ENCODE measurements at regions not wholly inside any gene's neighbourhood (a gene's known extent, or its start where the extent isn't known, plus 50 kb on each side); places are given as distances from the start of the nearest gene placed in this dataset.

DNA sequence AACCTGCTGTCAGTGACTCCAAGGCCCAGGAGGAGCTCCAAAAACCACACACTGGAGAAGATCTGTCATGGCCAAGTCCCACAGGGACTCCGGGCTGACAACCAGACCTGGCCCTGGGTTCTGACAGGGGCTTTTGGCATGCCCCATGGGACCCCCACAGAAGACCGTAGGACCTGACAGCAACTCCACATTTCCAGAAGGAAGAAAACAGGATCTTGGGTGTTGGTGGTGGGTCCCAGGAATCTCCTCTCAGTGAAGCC lies 275.9 kb upstream of the HS6ST1 start:
- no peaks in the 10 kb centered on the region for H4K20me1 ChIP-seq (ENCODE audit: insufficient read depth)
- H2AFZ ChIP-seq (ENCODE audit: low read depth) = no peak overlapping the region
- H3K4me2 ChIP-seq = no peak overlapping the region
- no peaks in the 10 kb centered on the region for H3K79me2 ChIP-seq (ENCODE audit: insufficient read depth, low read depth)
- H3K4me3 ChIP-seq (IDR thresholded peaks at IDR 0.05; ENCODE audit: insufficient read depth, low read depth, low read length) = no peak overlapping the region
- no peaks in the 10 kb centered on the region for H3K4me1 ChIP-seq (ENCODE audit: low read depth, poor library complexity, severe bottlenecking)
- TF ChIP-seq, protein P1, sequence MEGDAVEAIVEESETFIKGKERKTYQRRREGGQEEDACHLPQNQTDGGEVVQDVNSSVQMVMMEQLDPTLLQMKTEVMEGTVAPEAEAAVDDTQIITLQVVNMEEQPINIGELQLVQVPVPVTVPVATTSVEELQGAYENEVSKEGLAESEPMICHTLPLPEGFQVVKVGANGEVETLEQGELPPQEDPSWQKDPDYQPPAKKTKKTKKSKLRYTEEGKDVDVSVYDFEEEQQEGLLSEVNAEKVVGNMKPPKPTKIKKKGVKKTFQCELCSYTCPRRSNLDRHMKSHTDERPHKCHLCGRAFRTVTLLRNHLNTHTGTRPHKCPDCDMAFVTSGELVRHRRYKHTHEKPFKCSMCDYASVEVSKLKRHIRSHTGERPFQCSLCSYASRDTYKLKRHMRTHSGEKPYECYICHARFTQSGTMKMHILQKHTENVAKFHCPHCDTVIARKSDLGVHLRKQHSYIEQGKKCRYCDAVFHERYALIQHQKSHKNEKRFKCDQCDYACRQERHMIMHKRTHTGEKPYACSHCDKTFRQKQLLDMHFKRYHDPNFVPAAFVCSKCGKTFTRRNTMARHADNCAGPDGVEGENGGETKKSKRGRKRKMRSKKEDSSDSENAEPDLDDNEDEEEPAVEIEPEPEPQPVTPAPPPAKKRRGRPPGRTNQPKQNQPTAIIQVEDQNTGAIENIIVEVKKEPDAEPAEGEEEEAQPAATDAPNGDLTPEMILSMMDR (conservative IDR thresholded peaks at IDR 0.05; ENCODE audit: low read depth, low read length) = no peak
- no peaks in the 10 kb centered on the region for H3K36me3 ChIP-seq (ENCODE audit: insufficient read depth)
- no peaks in the 10 kb centered on the region for H3K27me3 ChIP-seq (ENCODE audit: insufficient read depth, low read depth)
- no peak overlapping the region for H3K9ac ChIP-seq
- no peak overlapping the region for H3K27ac ChIP-seq

DNA sequence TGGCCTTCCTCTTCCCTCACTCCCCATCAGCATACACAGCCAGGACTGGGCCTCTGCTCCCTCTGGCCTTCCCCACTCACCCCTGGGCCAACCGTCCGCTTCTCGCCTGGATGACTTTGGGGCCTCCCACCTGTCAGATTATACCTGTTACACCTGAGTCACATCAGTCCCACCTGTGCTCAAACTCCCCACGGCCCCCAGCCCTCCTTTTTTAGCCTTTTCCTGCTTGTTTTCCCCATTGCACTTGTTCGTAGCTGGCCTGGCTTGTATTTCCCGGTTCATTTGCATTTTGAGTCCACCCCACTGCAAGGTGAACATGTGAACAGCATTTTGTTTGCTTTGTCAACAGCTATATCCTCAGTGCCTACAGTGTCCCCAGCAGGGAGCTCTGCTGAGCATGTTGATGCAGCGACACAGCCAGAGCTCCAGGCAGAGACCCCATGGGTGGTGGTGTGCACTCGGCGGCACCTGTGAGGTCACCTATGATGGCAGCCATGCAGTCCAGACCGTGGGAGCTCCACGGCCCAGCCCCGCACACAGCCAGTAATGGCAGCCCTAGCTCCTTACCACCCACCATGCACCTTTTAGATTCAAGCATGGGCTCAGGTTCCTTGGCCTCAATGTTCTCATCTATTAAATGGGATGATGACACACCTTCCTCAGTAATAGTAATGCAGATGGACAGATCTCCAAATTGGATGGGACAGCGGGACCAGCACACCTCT lies 276.4 kb upstream of the HS6ST1 start:
- TF ChIP-seq, protein P1 (conservative IDR thresholded peaks at IDR 0.05; ENCODE audit: low read depth, low read length) = no peak
- Histone ChIP-seq H3K36me3 (ENCODE audit: insufficient read depth) (no peaks in the 10 kb centered on the region), H4K20me1 (ENCODE audit: insufficient read depth) (no peaks in the 10 kb centered on the region), H3K4me3 (IDR thresholded peaks at IDR 0.05; ENCODE audit: insufficient read depth, low read depth, low read length) (no peak overlapping the region), H3K4me1 (ENCODE audit: low read depth, poor library complexity, severe bottlenecking) (no peaks in the 10 kb centered on the region), H3K27ac (no peak overlapping the region), H3K9ac (no peak overlapping the region), H3K27me3 (ENCODE audit: insufficient read depth, low read depth) (no peaks in the 10 kb centered on the region), H2AFZ (ENCODE audit: low read depth) (no peak overlapping the region), H3K79me2 (ENCODE audit: insufficient read depth, low read depth) (no peaks in the 10 kb centered on the region), H3K4me2 (no peak overlapping the region)

DNA sequence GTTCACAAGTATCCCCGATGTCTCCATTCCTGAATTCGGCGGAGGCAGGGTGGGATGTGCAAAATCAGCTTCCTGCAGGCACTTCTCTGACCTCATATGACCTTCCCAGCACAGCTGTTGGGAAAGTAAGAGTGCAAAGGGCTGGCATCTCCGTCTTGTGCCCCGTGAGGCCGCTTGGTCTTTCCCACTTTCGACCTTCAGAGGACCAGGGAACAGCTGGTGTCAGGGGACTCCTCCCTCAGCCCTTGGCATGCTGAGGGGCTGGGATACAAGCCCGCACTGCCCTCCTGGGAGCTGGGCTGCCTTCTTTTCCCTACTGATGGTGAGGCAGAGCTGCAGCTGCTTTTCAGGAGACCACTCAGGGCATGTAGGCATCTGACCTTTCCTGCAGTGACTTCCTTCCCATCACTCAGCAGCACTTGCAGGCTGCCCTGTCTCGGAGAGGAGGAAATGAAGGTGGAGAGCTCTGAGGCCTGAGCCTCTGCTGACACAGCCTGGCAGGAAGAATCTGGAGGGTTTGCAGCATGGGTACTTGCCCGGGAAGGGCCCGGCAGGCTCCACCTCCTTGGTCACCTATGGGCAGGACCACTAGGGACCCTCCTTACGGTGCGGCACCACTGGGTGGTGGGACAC lies 277.2 kb upstream of the HS6ST1 start:
- no peak overlapping the region for H3K27ac ChIP-seq
- no peak overlapping the region for H3K4me3 ChIP-seq (IDR thresholded peaks at IDR 0.05; ENCODE audit: insufficient read depth, low read depth, low read length)
- H3K27me3 ChIP-seq (ENCODE audit: insufficient read depth, low read depth) = no peaks in the 10 kb centered on the region
- TF ChIP-seq, protein P1 (conservative IDR thresholded peaks at IDR 0.05; ENCODE audit: low read depth, low read length) = no peak
- H3K79me2 ChIP-seq (ENCODE audit: insufficient read depth, low read depth) = no peaks in the 10 kb centered on the region
- no peaks in the 10 kb centered on the region for H4K20me1 ChIP-seq (ENCODE audit: insufficient read depth)
- H2AFZ ChIP-seq (ENCODE audit: low read depth) = no peak overlapping the region
- no peaks in the 10 kb centered on the region for H3K4me1 ChIP-seq (ENCODE audit: low read depth, poor library complexity, severe bottlenecking)
- H3K36me3 ChIP-seq (ENCODE audit: insufficient read depth) = no peaks in the 10 kb centered on the region
- H3K4me2 ChIP-seq = no peak overlapping the region
- H3K9ac ChIP-seq = no peak overlapping the region

DNA sequence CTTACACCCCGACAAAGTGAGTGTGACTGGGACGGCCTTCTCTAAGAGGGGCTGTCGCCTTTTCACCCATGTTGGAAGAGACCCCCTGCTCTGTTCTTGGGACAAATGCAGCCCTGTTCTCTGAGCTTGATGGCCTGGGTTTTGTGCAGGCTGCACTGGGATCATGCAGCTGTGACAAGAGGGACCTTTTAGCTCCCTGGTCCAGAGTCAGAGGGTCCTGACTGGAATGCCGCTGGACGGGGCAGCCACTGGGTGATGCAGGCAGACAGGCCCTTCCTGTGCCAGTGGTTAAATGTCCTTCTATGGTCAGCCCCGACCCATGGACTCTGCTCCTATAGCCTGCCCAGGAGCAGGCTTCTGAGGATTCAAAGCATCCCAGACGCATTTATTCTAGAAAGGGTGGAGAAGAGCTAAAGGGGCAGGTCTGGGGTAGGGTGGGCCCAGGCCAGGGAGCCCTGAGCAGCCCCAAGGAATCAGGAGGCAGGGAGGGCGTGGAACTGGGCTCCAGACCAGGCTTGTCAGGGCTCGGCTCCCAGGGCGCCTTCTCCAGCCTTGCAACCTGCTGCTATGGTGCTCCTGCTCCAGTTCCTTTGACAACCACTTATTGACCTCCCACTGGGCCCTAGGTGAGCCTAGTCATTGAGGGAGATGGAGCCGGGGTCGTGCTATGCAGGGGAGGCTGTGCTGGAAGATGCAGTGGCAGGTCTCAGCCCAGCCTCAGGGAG lies 277.9 kb upstream of the HS6ST1 start:
- no peak overlapping the region for H3K4me2 ChIP-seq

More for the DNA sequence above, 277.9 kb upstream of the HS6ST1 start:
- no peaks in the 10 kb centered on the region for H3K27me3 ChIP-seq (ENCODE audit: insufficient read depth, low read depth)
- no peak overlapping the region for H2AFZ ChIP-seq (ENCODE audit: low read depth)
- no peaks in the 10 kb centered on the region for H4K20me1 ChIP-seq (ENCODE audit: insufficient read depth)
- H3K9ac ChIP-seq = no peak overlapping the region
- TF ChIP-seq, protein P1 (conservative IDR thresholded peaks at IDR 0.05; ENCODE audit: low read depth, low read length) = no peak
- no peaks in the 10 kb centered on the region for H3K79me2 ChIP-seq (ENCODE audit: insufficient read depth, low read depth)
- no peak overlapping the region for H3K27ac ChIP-seq
- no peaks in the 10 kb centered on the region for H3K4me1 ChIP-seq (ENCODE audit: low read depth, poor library complexity, severe bottlenecking)
- H3K4me3 ChIP-seq (IDR thresholded peaks at IDR 0.05; ENCODE audit: insufficient read depth, low read depth, low read length) = no peak overlapping the region
- H3K36me3 ChIP-seq (ENCODE audit: insufficient read depth) = no peaks in the 10 kb centered on the region

Data from KMS-11 (cell line).